ENCODE measurements at regions not wholly inside any gene's neighbourhood (a gene's known extent, or its start where the extent isn't known, plus 50 kb on each side); places are given as distances from the start of the nearest gene placed in this dataset.

GRCh38 chrX:16251782-16252181 lies 84.5 kb downstream of the MAGEB17 start:
- TF ChIP-seq POLR2A (IDR thresholded peaks at IDR 0.05) = no peak
- no peak for TF ChIP-seq CTCF (IDR thresholded peaks at IDR 0.05)
